ENCODE measurements at regions not wholly inside any gene's neighbourhood (a gene's known extent, or its start where the extent isn't known, plus 50 kb on each side); places are given as distances from the start of the nearest gene placed in this dataset.

DNA sequence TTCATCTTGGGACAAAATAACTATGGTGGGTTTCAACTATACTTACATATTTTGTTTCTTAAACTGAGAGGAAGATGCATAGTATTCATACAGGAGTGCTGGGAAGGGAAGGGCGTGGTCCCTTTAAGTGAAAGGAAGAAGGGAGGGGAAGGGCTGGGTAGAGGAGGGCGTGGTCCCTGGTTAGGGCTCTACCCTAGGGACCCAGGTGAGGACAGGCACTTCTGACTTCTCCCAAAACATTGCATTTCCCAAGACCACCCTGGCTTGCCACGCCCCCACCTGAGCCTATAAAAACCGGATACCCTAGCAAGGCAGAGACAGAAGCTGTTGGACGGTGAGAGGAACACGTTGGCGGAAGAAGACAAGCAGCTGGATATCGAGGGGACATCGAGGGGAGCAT lies 157.6 kb upstream of the PLXNA4 start:
- 85 to 91% methylated on average over 9 of the region's 9 CpGs for WGBS, 2 donors
- H3K27me3 ChIP-seq (ENCODE audit: control insufficient read depth in 1 of 2, insufficient read depth in 2 of 2, low read length in 2 of 2), result no peaks in the 10 kb centered on the region
- H3K9me3 ChIP-seq (ENCODE audit: control insufficient read depth in 2 of 2, insufficient read depth in 1 of 2, low read depth in 1 of 2, low read length in 1 of 2), result no peaks in the 10 kb centered on the region

GRCh38 chr7:132732321-132732865 lies 156.1 kb upstream of the PLXNA4 start:
- WGBS, 2 donors, result 67 to 83% methylated on average over 8 of the region's 8 CpGs

More for the DNA sequence above, 157.6 kb upstream of the PLXNA4 start:
- Histone ChIP-seq H3K4me1 (ENCODE audit: control insufficient read depth in 2 of 2, insufficient read depth in 2 of 2, low read length in 1 of 2) (no peaks in the 10 kb centered on the region), H3K36me3 (ENCODE audit: control insufficient read depth in 2 of 2, insufficient read depth in 2 of 2, low read length in 1 of 2) (no peaks in the 10 kb centered on the region), H3K27ac (ENCODE audit: low read depth in 2 of 2, low read length in 1 of 2) (no peak overlapping the region), H3K4me3 (ENCODE audit: low read depth in 1 of 2, low read length in 2 of 2) (no peak overlapping the region)

DNA sequence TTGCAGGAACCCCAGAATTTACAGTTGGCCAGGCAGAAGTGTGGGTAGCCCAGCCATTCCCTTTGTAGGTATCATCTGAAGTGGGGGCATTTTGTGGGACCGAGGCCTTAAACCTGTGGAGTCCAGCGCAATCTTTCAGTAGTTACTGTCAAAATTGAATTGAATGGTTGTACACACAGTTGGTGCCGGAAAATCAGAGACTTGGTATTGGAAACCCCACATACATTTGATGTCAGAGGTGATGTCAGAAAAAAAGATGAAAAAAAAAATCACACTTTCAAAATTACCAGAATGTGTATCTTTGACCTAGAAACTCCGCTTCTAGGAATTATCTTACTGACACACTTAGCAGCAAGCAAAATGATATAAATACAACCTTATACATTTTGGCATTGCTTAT lies 153.8 kb upstream of the PLXNA4 start:
- H3K4me1 ChIP-seq (ENCODE audit: control insufficient read depth in 2 of 2, insufficient read depth in 2 of 2, low read length in 1 of 2), result no peaks in the 10 kb centered on the region
- no peak overlapping the region for H3K4me3 ChIP-seq (ENCODE audit: low read depth in 1 of 2, low read length in 2 of 2)
- no peak overlapping the region for H3K27ac ChIP-seq (ENCODE audit: low read depth in 2 of 2, low read length in 1 of 2)
- 93 to 94% methylated on average over 4 of the region's 4 CpGs for WGBS, 2 donors
- H3K36me3 ChIP-seq (ENCODE audit: control insufficient read depth in 2 of 2, insufficient read depth in 2 of 2, low read length in 1 of 2), result no peaks in the 10 kb centered on the region
- no peaks in the 10 kb centered on the region for H3K27me3 ChIP-seq (ENCODE audit: control insufficient read depth in 1 of 2, insufficient read depth in 2 of 2, low read length in 2 of 2)
- no peaks in the 10 kb centered on the region for H3K9me3 ChIP-seq (ENCODE audit: control insufficient read depth in 2 of 2, insufficient read depth in 1 of 2, low read depth in 1 of 2, low read length in 1 of 2)

More at GRCh38 chr7:132732321-132732865, 156.1 kb upstream of the PLXNA4 start:
- H3K4me3 ChIP-seq (ENCODE audit: low read depth in 1 of 2, low read length in 2 of 2), result no peak overlapping the region
- no peaks in the 10 kb centered on the region for H3K9me3 ChIP-seq (ENCODE audit: control insufficient read depth in 2 of 2, insufficient read depth in 1 of 2, low read depth in 1 of 2, low read length in 1 of 2)
- no peaks in the 10 kb centered on the region for H3K27me3 ChIP-seq (ENCODE audit: control insufficient read depth in 1 of 2, insufficient read depth in 2 of 2, low read length in 2 of 2)
- H3K36me3 ChIP-seq (ENCODE audit: control insufficient read depth in 2 of 2, insufficient read depth in 2 of 2, low read length in 1 of 2), result no peaks in the 10 kb centered on the region
- no peak overlapping the region for H3K27ac ChIP-seq (ENCODE audit: low read depth in 2 of 2, low read length in 1 of 2)
- no peaks in the 10 kb centered on the region for H3K4me1 ChIP-seq (ENCODE audit: control insufficient read depth in 2 of 2, insufficient read depth in 2 of 2, low read length in 1 of 2)

DNA sequence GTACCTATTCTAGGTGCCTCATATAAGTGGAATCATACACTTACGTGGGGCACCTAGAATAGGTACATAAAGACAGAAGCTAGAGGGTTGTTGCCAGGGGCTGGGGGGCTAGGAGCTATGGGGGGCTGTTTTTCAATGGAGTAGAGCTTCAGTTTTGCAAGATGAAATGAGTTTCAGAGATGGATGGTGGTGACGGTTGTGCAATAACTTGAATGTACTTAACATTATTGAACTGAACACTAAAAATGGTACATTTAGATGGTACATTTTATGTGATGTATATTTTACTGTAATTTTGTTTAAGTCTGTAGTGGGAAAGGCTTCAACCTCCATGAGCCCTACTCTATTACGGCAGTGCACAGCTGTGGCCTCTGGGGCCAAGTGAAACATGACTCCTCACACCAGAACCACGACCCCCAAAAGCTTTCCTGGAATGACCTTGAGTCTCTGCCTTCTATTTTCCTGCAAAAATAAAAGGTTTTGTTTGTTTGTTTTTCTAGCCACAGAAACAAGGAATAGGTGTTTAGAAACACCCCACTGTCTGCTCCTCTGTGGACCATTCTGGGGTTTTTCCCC lies 147.3 kb upstream of the PLXNA4 start:
- Histone ChIP-seq H3K36me3 (ENCODE audit: control insufficient read depth in 2 of 2, insufficient read depth in 2 of 2, low read length in 1 of 2) (no peaks in the 10 kb centered on the region), H3K4me1 (ENCODE audit: control insufficient read depth in 2 of 2, insufficient read depth in 2 of 2, low read length in 1 of 2) (no peaks in the 10 kb centered on the region), H3K4me3 (ENCODE audit: low read depth in 1 of 2, low read length in 2 of 2) (no peak overlapping the region), H3K9me3 (ENCODE audit: control insufficient read depth in 2 of 2, insufficient read depth in 1 of 2, low read depth in 1 of 2, low read length in 1 of 2) (no peaks in the 10 kb centered on the region), H3K27me3 (ENCODE audit: control insufficient read depth in 1 of 2, insufficient read depth in 2 of 2, low read length in 2 of 2) (no peaks in the 10 kb centered on the region), H3K27ac (ENCODE audit: low read depth in 2 of 2, low read length in 1 of 2) (no peak overlapping the region)
- 66 to 70% methylated on average over 4 of the region's 4 CpGs for WGBS, 2 donors

DNA sequence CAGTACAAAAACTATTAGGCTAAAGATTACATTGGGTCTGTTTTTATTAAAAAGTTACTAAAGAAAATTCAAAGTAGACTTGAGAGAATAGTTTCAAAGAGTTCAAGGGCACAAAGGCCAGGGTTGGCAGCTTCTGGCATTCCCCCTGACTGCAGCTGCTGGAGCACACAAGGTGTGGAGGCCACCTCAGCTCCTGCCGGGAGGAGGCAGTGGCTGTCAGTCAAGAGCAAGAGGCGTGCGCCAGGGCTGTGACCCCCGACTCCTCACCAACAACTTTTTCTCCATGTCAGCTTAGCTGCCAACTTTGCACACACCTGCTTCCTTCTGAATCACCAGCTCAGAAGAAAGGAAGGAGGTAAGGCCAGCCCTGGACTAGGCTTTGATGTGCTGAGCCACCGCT lies 144.6 kb upstream of the PLXNA4 start:
- WGBS, 2 donors, result 65 to 77% methylated on average over 5 of the region's 5 CpGs
- Histone ChIP-seq H3K4me3 (ENCODE audit: low read depth in 1 of 2, low read length in 2 of 2) (no peak overlapping the region), H3K9me3 (ENCODE audit: control insufficient read depth in 2 of 2, insufficient read depth in 1 of 2, low read depth in 1 of 2, low read length in 1 of 2) (peaks cover 0 to 3% of the 10 kb centered on the region in 2 donors), H3K36me3 (ENCODE audit: control insufficient read depth in 2 of 2, insufficient read depth in 2 of 2, low read length in 1 of 2) (no peaks in the 10 kb centered on the region), H3K27ac (ENCODE audit: low read depth in 2 of 2, low read length in 1 of 2) (no peak overlapping the region), H3K4me1 (ENCODE audit: control insufficient read depth in 2 of 2, insufficient read depth in 2 of 2, low read length in 1 of 2) (no peaks in the 10 kb centered on the region), H3K27me3 (ENCODE audit: control insufficient read depth in 1 of 2, insufficient read depth in 2 of 2, low read length in 2 of 2) (no peaks in the 10 kb centered on the region)

DNA sequence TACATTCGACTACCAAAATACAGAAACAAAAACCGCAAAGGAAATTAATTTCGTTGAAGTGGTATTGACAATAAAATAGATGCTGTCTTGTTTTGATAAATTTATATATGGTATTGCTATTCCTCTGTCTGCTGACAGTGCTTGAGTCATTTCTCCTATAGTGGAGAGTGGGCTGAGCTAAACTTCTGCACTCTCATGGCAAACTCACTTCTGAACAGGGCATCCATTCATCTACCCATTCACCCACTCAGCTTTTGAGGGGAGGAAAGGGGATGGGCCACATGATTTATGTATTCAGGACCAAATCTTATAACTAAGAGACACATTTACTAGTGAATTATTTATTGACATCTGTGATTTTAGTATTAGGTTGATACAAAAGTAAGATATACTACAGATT lies 137.6 kb upstream of the PLXNA4 start:
- Histone ChIP-seq H3K27me3 (ENCODE audit: control insufficient read depth in 1 of 2, insufficient read depth in 2 of 2, low read length in 2 of 2) (no peaks in the 10 kb centered on the region), H3K4me3 (ENCODE audit: low read depth in 1 of 2, low read length in 2 of 2) (no peak overlapping the region), H3K36me3 (ENCODE audit: control insufficient read depth in 2 of 2, insufficient read depth in 2 of 2, low read length in 1 of 2) (no peaks in the 10 kb centered on the region), H3K9me3 (ENCODE audit: control insufficient read depth in 2 of 2, insufficient read depth in 1 of 2, low read depth in 1 of 2, low read length in 1 of 2) (peaks cover 0 to 3% of the 10 kb centered on the region in 2 donors), H3K27ac (ENCODE audit: low read depth in 2 of 2, low read length in 1 of 2) (no peak overlapping the region), H3K4me1 (ENCODE audit: control insufficient read depth in 2 of 2, insufficient read depth in 2 of 2, low read length in 1 of 2) (no peaks in the 10 kb centered on the region)
- WGBS, 2 donors, result 81 to 86% methylated on average over 3 of the region's 3 CpGs

GRCh38 chr7:132709971-132710567 lies 133.8 kb upstream of the PLXNA4 start:
- no peaks in the 10 kb centered on the region for H3K9me3 ChIP-seq (ENCODE audit: control insufficient read depth in 2 of 2, insufficient read depth in 1 of 2, low read depth in 1 of 2, low read length in 1 of 2)
- no peaks in the 10 kb centered on the region for H3K36me3 ChIP-seq (ENCODE audit: control insufficient read depth in 2 of 2, insufficient read depth in 2 of 2, low read length in 1 of 2)
- no peaks in the 10 kb centered on the region for H3K27me3 ChIP-seq (ENCODE audit: control insufficient read depth in 1 of 2, insufficient read depth in 2 of 2, low read length in 2 of 2)
- WGBS, 2 donors, result 58% methylated on average over 7 of the region's 7 CpGs
- no peak overlapping the region for H3K4me3 ChIP-seq (ENCODE audit: low read depth in 1 of 2, low read length in 2 of 2)
- no peaks in the 10 kb centered on the region for H3K4me1 ChIP-seq (ENCODE audit: control insufficient read depth in 2 of 2, insufficient read depth in 2 of 2, low read length in 1 of 2)
- no peak overlapping the region for H3K27ac ChIP-seq (ENCODE audit: low read depth in 2 of 2, low read length in 1 of 2)

- H3K4me1 ChIP-seq (ENCODE audit: control insufficient read depth in 2 of 2, insufficient read depth in 2 of 2, low read length in 1 of 2), result no peaks in the 10 kb centered on the region
- H3K27me3 ChIP-seq (ENCODE audit: control insufficient read depth in 1 of 2, insufficient read depth in 2 of 2, low read length in 2 of 2), result no peaks in the 10 kb centered on the region
- 87 to 89% methylated on average over 5 of the region's 5 CpGs for WGBS, 2 donors
- H3K27ac ChIP-seq (ENCODE audit: low read depth in 2 of 2, low read length in 1 of 2), result no peak overlapping the region
- no peak overlapping the region for H3K4me3 ChIP-seq (ENCODE audit: low read depth in 1 of 2, low read length in 2 of 2)
- H3K36me3 ChIP-seq (ENCODE audit: control insufficient read depth in 2 of 2, insufficient read depth in 2 of 2, low read length in 1 of 2), result no peaks in the 10 kb centered on the region
- no peaks in the 10 kb centered on the region for H3K9me3 ChIP-seq (ENCODE audit: control insufficient read depth in 2 of 2, insufficient read depth in 1 of 2, low read depth in 1 of 2, low read length in 1 of 2)
These were observed 132.2 kb upstream of the PLXNA4 start for GRCh38 chr7:132708470-132708869.

- 50% methylated on average over 5 of the region's 5 CpGs for WGBS, 2 donors
- Histone ChIP-seq H3K4me3 (ENCODE audit: low read depth in 1 of 2, low read length in 2 of 2) (no peak overlapping the region), H3K9me3 (ENCODE audit: control insufficient read depth in 2 of 2, insufficient read depth in 1 of 2, low read depth in 1 of 2, low read length in 1 of 2) (no peaks in the 10 kb centered on the region), H3K27me3 (ENCODE audit: control insufficient read depth in 1 of 2, insufficient read depth in 2 of 2, low read length in 2 of 2) (no peaks in the 10 kb centered on the region), H3K4me1 (ENCODE audit: control insufficient read depth in 2 of 2, insufficient read depth in 2 of 2, low read length in 1 of 2) (no peaks in the 10 kb centered on the region), H3K27ac (ENCODE audit: low read depth in 2 of 2, low read length in 1 of 2) (no peak overlapping the region), H3K36me3 (ENCODE audit: control insufficient read depth in 2 of 2, insufficient read depth in 2 of 2, low read length in 1 of 2) (no peaks in the 10 kb centered on the region)
These were observed 128.9 kb upstream of the PLXNA4 start for GRCh38 chr7:132705146-132705545.

GRCh38 chr7:132703742-132704141 lies 127.5 kb upstream of the PLXNA4 start:
- Histone ChIP-seq H3K36me3 (ENCODE audit: control insufficient read depth in 2 of 2, insufficient read depth in 2 of 2, low read length in 1 of 2) (no peaks in the 10 kb centered on the region), H3K27ac (ENCODE audit: low read depth in 2 of 2, low read length in 1 of 2) (no peak overlapping the region), H3K27me3 (ENCODE audit: control insufficient read depth in 1 of 2, insufficient read depth in 2 of 2, low read length in 2 of 2) (no peaks in the 10 kb centered on the region), H3K9me3 (ENCODE audit: control insufficient read depth in 2 of 2, insufficient read depth in 1 of 2, low read depth in 1 of 2, low read length in 1 of 2) (no peaks in the 10 kb centered on the region), H3K4me1 (ENCODE audit: control insufficient read depth in 2 of 2, insufficient read depth in 2 of 2, low read length in 1 of 2) (no peaks in the 10 kb centered on the region), H3K4me3 (ENCODE audit: low read depth in 1 of 2, low read length in 2 of 2) (no peak overlapping the region)
- 82 to 89% methylated on average over 7 of the region's 7 CpGs for WGBS, 2 donors

All from esophagus (tissue), 2 donors.